Left colon (tissue), 2 donors: ENCODE measurements at regions not wholly inside any gene's neighbourhood (a gene's known extent, or its start where the extent isn't known, plus 50 kb on each side); places are given as distances from the start of the nearest gene placed in this dataset.

Experiments
- ATAC-seq: fragments of 200-7000 bp; cut with Tn5 transposase; one replicate; pipeline ENCODE4 v1.9.1; 2020; ENCODE audit warnings: mild to moderate bottlenecking, moderate library complexity
- DNase-seq, 2 donors: peaks; one replicate each; pipeline ENCODE4 v3.0.0-alpha.2; 2020
- intact Hi-C, 2 donors: fragments of 100-400 bp; cut with DNase I in 1 of 2; cut with micrococcal nuclease in 1 of 2; formaldehyde crosslinking; loops; one replicate each; pipeline versions ENCODE4 v1.11.2 to v1.14.0; 2022; cut with DNase I, micrococcal nuclease
- donor health status: DM: no; HTN: no; CAD: no.
- donor health status: DM: yes; HTN: yes; CAD: no.

GRCh38 chr14:79989990-79990389, 221.3 kb downstream of the DIO2 start:
- intact Hi-C loops, result no loop called here
- DNase-seq (no peak), ATAC-seq (no peak)

- no peak for ATAC-seq
- intact Hi-C loops, result no loop called here
- DNase-seq, result no peak
These were observed 225.1 kb downstream of the DIO2 start for GRCh38 chr14:79986251-79986650.

GRCh38 chr14:79972230-79972629, 239.1 kb downstream of the DIO2 start:
- intact Hi-C loops, result no loop called here
- DNase-seq (no peak), ATAC-seq (no peak)

GRCh38 chr14:79971330-79971729, 240.0 kb downstream of the DIO2 start:
- DNase-seq, result no peak
- intact Hi-C loops, result no loop called here
- peak; percentile 44 for ATAC-seq

DNA sequence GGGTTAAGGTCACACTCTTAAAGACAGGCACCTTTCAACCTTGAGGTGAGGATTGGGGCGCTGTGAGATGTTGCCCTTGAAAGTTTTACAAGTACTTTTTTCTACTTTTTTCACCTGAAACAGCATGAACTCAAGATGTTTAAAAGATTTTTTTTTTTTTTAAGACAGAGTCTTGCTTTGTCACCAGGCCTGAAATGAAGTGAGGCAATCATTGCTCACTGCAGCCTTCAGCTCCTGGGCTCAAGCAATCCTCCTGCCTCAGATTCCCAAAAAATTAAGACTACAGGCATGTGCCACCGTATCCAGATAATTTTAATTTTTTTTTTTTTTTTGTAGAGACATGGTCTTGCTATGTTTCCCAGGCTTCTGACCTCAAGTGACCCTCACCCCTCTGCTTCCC, 243.9 kb downstream of the DIO2 start:
- DNase-seq (no peak), ATAC-seq (no peak)
- intact Hi-C loops, result no loop called here

DNA sequence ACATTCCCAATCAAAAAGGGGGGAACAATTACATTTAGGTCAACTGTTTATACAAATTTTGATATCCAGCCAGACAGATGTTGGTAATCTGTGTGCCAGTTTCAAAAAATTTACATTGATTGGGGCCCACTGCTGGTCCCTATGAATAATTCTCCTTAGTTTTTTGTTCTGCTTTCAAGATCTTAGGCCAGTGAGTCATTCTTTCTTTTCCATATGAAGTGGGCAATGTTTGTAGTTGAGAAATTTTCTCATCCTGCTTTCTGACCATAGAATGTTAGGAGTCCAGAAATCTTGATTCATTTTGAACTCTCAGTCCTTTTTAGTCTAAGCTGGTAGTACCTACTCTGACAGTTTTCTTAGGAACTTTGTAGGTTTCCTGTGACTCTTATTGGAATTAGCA, 244.3 kb downstream of the DIO2 start:
- ATAC-seq, result no peak
- no peak for DNase-seq
- intact Hi-C loops, result no loop called here

GRCh38 chr14:79965896-79966295, 245.4 kb downstream of the DIO2 start:
- intact Hi-C loops, result no loop called here

DNA sequence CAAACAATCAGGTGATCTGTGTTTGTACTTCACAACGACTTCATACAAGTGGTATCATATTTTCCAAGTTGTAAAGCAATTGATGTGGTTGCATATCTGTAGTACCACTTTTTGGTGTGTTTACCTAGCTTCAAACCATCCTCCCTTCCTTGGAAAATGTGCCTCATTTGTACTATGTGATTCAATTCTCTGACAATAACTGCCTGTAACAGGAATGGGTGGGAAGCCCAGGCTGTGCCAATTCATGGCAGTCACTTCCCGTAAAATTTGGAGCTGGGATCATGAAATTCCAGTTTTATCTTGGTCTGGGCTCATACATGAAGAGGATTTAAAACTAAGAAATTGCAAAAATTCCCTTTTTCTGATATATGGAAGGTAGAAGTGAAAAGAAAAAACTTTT, 250.1 kb downstream of the DIO2 start:
- intact Hi-C loops, result no loop called here
- DNase-seq, result no peak
- ATAC-seq, result peak; percentile 5

More at GRCh38 chr14:79965896-79966295, 245.4 kb downstream of the DIO2 start:
- DNase-seq, result no peak
- ATAC-seq, result no peak

GRCh38 chr14:79960288-79960687, 251.0 kb downstream of the DIO2 start:
- intact Hi-C loops, result no loop called here
- ATAC-seq (peak; percentile 99), DNase-seq (no peak)

DNA sequence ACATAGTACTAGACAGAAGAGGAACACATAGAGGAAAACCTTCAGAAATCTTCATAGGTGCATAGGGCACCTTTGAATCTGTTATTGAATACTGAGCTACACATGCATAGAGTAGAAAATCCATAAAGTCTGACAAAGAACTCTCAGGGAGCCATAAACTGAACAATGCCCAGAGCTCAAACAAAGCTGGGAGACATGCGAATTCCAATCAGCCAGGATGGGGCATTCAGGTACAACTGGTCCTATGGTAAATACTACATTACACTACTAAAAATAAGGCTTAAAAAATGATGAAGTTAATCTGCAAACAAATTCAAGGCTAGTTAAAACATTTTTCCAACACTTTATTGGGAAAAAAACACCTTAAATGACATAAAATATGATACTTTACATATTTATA, 259.7 kb downstream of the DIO2 start:
- DNase-seq (no peak), ATAC-seq (peak; percentile 29)
- intact Hi-C loops, result no loop called here

- ATAC-seq (no peak), DNase-seq (no peak)
- intact Hi-C loops, result no loop called here
These were observed 261.4 kb downstream of the DIO2 start for GRCh38 chr14:79949906-79950305.

- no peak for ATAC-seq
- DNase-seq, result no peak
- intact Hi-C loops, result no loop called here
These were observed 263.8 kb downstream of the DIO2 start for GRCh38 chr14:79947440-79948054.

GRCh38 chr14:79939235-79939634, 272.1 kb downstream of the DIO2 start:
- ATAC-seq, result no peak
- no peak for DNase-seq
- intact Hi-C loops, result no loop called here

- intact Hi-C loops, result no loop called here
- ATAC-seq, result no peak
- DNase-seq, result no peak
These were observed 273.1 kb downstream of the DIO2 start for GRCh38 chr14:79938185-79938584.

DNA sequence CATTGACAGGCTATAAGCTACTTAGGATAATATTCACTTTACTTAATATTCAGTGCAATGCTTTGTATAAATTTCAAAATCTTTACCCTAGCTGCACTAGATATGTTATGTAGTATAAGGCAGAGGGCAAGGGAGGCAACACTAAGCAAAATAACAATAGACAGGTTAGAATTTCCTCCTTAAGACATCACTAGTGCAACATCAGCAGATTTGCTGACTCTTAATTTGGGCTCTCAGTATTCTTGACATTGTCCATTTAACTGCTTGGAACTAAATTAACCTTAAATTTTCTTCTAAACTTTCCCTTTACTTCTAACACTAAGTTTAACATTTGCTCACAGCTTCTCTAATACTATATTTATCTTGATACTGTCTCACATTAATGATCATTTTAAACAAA, 273.9 kb downstream of the DIO2 start:
- intact Hi-C loops, result no loop called here
- ATAC-seq (no peak), DNase-seq (no peak)

DNA sequence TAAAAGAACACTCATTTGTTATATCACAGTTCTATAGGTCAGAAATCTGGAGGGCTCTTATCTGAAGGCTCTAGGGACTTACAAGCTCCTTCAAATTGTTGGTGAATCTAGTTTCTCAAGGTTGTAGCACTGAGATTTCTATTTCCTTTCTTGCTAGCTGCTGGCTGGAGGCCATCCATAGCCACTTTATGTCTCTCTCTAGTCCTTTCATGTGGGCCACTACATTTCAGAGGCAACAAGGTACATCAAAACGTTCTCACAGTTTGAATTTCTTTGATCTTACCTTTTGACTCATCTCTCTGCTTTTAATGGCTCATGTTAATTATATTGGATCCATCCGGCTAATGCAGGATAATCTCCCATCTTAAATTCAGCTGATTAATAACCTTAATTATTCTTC, 286.8 kb downstream of the DIO2 start:
- intact Hi-C loops, result no loop called here
- no peak for ATAC-seq
- DNase-seq, result no peak

GRCh38 chr14:79920180-79920692, 291.1 kb downstream of the DIO2 start:
- intact Hi-C loops, result no loop called here
- ATAC-seq (no peak), DNase-seq (no peak)
